Stimulated activated CD8-positive, alpha-beta memory T cell treated with anti-CD3 and anti-CD28 coated beads, Interleukin-12 subunit alpha, Interleukin-12 subunit beta, amount 100 ng/mL, for 4 hours (primary cell): ENCODE measurements at regions not wholly inside any gene's neighbourhood (a gene's known extent, or its start where the extent isn't known, plus 50 kb on each side); places are given as distances from the start of the nearest gene placed in this dataset.
"Not testable (repeated sequence)": the region's sequence is repeated elsewhere in the genome, so short reads cannot be mapped to it uniquely, and the experiment has no call there.

Source experiments
- DNase-seq: peaks from one replicate; pipeline ENCODE4 v3.0.0-alpha.2; 2020; ENCODE audit warnings: low read depth

DNA sequence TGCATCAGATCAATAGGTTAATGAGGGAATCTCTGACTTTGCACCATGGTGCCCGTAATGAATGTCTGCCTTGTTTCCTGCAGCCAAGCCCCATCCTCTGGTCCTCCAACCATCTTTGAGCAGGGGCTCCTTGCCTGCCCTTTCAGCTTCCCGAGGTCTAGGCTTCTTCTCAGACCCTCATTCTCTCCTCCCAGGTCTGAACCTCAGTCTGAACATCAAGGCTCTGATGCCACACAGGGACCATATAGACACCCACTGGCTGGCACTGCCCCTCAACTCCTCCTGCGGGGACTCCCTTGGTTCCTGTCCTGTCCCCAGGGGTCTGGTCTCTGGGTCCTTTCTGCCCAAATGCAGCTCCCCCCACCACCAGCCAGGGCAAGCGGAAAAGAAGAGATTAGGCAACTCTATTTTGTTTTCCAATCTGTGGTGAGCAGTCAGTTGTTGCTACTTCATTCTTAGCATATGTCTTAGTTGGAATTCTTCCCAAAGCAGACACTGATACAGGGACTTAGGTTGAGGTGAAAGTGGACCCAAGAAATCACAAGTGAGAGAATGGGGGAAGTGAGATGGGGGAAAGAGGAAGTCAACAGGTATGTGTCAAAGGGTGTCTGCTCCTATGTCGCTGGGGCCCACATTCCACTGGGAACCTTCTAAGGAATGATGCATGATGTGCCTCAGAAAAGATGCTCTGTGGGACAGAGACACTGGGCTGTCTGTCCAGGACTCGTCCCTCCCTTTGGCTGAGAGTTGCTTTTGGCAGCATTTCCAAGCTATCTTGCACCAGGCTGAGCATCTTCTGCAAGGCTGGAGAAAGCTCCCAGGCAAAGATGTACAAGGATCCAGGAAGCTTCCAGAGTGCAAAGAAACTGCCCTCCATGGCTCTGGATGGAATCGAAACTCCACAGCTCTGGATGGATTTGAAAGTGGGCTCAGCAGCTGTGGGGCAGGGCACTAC lies 1096.5 kb upstream of the TMEM132C start:
- DNase-seq = no peak

DNA sequence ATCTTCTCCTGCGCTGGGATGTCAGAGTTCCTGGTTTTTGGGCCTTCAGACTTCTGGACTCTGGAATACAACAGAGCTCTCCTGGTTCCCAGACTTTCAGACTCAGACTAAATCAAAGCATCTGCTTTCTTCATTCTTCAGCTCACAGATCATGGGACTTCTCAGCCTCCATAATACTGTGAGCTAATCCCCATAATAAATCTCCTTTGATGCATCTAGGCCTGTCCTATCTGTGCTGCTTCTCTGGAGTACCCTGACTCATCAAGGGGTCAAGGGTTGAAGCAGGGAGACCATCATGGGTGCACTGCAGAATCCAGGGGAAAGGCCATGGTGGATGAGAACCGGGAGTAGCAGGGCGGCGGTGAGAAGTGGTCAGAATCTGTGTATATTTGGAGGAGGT lies 1094.1 kb upstream of the TMEM132C start:
- no peak for DNase-seq

DNA sequence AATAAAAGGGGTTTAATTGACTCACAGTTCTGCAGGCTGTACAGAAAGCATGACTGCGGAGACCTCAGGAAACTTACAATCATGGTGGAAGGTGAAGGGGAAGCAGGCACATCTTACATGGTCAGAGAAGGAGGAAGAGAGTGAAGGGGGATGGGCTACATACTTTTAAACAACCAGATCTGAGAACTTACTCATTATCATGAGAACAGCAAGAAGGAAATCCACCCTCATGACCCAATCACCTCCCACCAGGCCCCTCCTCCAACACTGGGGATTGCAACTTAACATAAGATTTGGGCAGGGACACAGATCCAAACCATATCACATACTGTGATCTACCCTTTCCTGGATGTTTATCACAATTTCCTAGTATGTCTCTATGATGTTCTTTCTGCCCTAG lies 1093.0 kb upstream of the TMEM132C start:
- not testable (repeated sequence) for DNase-seq

DNA sequence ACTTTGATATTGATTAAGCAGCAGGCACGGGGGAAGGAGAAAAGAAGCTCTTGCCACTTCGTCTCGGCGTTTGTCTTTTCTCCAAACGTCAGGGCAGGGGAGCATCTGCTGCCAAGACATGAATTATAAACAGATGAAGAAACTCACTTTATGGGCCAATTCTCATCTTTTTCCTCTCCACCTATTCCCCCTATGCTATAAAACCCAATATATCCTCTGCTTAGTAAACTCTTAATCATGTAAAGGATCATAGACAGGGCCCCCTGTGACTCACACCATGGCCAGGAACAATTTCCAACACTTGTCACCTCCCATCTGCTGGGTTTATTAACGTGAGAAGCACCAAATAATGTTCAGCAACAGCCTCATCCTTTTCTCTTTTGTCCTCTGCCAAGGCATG lies 1092.1 kb upstream of the TMEM132C start:
- DNase-seq = no peak

DNA sequence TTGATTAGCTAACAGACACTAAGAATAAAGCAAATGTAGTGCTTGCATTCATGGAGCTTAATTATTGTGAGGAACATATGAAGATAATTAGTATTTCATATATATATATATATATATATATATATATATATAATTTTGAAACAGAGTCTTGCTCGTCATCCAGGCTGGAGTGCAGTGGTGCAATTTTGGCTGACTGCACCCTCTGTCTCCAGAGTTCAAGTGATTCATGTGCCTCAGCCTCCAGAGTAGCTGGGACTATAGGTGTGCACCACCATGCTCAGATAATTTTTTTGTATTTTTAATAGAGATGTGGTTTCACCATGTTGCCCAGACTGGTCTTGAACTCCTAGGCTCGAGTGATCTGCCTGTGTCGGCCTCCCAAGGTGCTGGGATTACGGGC lies 1091.6 kb upstream of the TMEM132C start:
- no peak for DNase-seq

DNA sequence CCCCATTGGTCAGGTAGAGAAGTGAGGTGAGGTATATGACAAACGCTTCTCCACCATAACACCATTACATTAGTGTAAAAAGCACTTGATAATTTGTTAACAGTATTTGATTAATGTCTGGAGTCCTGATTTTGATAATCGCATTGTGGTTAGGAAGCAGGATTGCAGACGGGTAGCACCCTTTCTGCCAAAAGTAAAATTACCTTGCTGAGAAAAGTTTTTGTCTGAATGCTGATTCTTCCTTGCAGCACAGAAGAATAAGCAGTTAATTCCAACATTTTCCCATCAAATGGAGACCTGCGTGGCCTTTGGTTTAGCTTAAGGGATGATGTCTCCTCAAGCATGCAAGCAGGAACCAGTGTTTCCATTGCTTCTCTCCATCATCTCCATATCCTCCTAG lies 1090.2 kb upstream of the TMEM132C start:
- DNase-seq = no peak

DNA sequence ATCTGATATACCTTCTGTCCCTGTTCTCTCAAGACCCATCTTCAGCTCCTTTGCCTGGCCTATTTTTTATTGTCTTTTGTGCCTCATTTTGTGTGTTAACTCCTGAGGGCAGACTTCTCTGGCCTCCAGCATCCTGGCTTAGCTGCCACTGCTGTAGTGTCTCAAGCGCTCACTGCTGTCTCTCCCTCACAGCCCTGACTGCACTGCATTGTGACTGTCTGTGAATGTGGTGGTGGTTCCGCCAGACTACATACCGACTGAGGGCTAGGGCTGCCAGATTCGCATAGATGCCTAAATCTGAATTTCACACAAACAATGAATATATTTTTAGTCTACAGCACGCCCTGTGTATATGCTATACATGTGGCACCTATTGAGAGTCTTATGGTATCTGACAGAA lies 1088.9 kb upstream of the TMEM132C start:
- no peak for DNase-seq

DNA sequence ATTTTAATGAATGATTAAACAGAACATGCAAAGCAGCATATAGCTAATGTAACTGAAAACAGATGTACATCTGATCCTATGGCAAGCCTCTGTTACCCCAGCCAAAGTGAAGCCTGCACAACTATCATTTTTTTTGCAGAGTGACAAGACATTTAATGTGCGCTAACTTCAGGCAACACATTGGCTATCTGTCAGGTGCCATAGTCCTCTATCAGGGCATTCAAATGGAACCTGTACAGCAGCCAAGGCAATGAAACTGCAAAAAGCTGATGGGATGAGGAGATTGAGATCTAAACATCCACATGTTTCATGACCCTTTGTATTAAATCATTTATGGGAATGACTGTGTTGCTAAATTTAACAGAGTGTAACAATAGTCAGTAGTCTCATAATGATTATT lies 1088.5 kb upstream of the TMEM132C start:
- DNase-seq = no peak

DNA sequence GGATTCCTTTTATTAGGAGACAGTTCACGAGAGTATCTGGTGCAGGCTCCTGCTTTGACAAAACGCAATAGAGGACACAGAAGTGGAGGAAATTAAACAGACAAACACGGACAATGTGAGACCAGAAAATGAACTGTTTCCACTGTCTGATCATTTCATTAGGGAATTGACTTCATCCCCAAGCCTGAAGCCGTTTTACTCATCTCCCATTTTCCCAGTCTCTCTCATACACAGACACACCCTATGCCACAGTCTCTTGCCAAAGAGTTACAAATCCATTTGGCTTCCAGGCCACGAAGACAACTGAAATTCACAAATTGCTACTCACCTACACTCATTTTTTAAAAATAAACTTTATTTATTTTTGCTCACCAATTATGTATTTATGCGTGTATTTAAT lies 1087.8 kb upstream of the TMEM132C start:
- DNase-seq = no peak

DNA sequence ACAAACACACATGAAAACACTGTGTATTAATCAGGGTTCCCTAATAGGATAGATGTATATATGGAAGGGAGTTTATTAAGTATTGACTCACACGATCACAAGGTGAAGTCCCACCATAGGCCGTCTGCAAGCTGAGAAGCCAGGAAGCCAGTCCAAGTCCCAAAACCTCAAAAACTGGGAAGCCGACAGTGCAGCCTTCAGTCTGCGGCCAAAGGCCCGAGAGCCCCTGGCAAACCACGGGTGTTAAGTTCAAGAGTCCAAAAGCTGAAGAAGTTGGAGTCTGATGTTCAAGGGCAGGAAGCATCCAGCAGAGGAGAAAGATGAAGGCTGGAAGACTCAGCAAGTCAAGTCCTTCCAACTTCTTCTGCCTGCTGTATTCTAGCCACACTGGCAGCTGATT lies 1085.0 kb upstream of the TMEM132C start:
- no peak for DNase-seq

DNA sequence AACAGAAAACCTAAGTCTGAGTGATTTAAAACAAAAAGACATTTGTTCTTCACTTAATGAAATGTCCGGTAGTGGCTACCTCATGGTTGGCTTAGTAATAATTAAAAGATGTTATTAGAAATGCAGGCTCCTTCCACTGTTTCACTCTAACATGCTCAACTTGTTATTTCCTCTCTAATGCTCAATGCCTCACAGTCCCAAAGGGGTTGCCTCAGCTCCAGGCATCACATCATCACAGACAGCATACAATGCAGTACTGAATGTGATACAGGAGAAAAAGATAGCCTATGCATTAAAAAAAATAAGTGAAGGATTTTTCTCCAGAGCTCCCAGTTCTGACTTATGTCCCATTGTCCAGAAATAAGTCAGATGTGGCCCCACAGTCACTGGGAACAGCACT lies 1077.0 kb upstream of the TMEM132C start:
- DNase-seq = no peak

DNA sequence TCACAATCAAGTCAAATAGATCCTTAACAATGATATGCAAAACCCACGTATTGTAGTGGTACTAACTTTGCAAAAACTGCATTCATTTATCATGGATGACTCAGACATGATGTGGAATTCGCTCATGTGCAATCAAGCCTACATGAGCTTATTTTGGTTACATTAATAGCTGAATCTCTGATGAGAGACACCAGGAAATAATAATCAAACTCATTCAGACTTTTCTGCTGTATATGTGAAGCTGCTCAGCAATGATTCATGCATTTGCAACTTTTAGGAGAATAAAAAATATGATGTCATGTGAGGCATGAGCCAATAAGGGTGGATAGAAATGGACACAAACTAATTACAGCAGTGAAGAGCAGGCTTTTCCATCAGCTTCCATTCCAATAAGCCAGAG lies 1075.8 kb upstream of the TMEM132C start:
- DNase-seq = no peak

DNA sequence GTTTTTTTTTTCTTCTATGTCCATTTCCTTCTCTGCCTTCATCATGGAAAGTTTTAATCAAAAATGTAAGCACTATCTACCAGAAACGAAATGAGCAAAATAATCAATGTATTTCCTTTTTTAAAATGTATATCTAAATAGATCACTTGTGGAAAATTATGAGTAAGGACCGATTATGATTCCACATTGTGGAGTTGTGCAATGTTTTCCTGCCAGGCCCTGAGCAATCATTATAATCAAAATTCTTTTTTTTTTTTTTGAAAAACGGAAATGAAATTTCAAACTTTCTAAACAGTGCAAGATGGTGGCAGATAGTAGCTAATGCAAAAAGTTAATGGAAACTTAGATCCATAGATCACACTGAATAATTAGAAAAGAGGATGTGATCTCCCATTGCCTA lies 1074.6 kb upstream of the TMEM132C start:
- no peak for DNase-seq

DNA sequence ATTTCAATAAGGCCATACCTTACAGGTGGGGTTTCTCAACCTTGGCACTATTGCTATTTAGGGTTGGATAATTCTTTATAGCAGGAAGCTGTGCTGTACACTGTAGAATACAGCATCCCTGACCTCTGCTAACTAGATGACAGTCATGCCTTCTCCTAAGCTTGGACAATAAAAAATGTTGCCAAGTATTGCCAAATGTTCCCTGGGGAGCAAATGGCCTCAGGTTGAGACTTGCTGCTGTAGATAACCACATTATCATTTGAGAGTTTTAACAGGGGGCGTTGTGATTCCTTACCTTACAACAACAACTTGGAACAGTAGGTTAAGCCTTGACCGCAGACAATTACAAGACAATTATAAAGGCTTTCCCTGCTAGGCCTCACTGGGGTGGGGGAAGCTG lies 1073.6 kb upstream of the TMEM132C start:
- no peak for DNase-seq

DNA sequence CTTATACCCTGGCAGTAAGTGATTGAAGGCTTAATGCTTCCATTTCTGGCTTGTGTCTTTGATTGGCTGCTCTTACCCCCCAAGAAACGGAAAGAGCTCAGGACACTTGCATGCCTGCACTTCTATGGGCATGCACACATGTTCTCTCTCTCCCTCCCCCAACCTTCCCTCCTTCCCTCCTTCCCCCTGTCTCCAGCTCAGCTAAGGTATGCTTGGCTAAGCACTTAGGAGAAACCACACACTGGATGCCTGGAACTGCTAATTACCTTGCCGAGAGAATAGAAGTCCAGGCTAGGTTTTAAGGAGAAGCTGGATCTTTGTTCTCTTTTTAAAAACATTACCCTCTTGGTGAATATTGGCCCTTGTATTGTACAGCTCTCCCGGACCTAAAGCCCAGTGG lies 1072.8 kb upstream of the TMEM132C start:
- DNase-seq = no peak

DNA sequence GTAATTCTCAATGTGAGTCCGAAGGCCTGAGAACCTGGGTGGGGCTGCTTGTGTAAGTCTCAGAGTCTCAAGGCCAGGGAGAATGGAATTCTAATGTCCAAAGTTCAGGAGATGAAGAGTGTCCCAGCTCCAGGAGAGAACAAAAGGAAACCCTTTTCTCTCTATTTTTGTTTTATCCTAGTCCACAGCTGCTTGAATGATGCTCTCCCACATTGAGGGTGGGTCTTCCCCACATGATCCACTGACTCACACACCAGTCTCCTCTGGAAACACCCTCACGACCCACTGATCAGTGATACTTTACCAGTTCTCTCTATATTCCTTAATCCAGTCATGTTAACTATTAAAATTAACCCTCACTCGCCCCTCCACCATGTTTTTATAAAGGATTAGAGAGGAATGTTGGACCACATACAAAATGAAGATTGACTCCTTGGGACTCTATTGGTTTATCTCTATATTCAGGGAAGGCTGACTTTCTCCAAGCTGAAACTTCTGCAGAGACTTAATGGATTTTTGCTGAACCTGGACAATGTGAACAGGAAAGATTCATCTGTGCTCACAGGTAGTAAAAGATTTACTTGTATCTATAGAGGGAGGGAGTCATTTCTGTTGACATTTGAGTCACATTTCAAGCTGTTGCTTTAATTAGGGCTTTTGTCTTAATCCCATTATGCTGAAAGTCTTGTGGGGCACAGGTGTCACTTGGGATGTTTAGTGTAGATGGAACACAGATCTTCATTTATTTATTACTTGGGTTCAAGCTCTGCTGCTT lies 1061.0 kb upstream of the TMEM132C start:
- DNase-seq = no peak

DNA sequence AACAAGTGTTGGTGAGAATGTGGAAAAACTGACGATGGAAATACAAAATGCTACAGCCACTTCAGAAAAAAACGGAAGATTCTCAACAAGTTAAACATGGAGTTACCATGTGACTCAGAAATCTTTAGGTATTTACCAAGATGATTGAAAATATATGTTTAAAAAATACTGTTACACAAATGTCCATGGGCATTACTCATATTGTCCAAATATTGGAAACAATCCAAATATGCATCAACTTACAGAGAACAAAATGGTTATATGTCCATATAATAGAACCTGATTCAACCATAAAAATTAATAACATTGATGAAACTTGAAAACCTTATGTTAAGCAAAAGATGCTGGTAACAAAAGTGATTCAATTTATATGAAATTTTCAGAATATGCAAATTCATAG lies 1057.7 kb upstream of the TMEM132C start:
- no peak for DNase-seq

DNA sequence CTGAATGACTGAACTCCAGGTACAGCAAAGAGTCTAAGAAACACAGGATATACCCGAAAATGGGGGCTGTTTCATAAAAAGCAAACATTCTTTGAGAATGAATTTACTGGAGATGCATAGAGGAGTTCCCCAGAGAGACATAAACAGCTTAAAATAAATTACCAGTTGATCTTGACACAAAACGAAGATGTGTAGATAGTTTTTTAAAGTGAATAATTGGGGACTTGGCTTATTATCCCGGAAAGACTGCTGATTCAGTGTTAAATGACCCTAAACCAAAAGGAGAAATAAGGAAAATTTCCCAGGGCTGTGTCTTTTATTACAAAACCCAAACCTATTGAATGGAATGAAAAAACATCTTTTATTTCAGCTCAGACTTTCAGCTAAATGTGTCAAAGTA lies 1052.8 kb upstream of the TMEM132C start:
- DNase-seq = no peak

DNA sequence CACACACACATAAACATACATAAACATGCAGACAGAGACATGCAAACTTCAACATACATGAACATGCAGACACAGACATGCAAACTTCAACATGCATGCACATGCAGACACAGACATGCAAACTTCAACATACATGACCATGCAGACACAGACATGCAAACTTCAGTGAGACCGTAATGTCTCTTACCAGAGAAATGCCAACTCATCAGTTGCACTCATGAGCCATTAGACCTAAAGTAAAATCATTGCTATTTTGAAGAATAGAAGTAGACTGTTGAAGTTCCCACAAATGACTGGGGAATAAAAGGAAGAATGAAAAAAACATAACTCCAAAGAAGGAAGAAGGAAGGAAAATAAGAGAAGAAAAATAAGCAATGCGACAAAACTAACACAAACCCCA lies 1044.0 kb upstream of the TMEM132C start:
- no peak for DNase-seq

DNA sequence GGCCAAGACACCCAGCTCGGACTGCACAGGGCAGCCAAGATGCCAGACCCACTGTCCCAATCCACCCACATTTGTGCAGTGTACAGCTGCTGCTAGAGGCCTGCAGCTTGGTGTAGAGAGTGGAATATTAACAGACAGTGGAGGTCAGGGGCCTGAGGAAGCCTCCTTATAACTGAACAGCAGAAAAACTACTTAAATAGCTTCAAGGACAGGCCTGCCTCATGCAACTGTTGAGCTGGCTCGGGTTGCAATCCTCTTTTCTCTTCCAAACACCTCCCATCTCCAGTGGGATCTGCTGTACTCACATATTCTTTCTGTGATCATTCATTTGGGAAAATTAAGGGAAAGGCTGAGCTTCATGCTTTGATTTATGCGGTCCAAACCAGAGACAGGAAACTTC lies 1043.2 kb upstream of the TMEM132C start:
- DNase-seq = no peak

DNA sequence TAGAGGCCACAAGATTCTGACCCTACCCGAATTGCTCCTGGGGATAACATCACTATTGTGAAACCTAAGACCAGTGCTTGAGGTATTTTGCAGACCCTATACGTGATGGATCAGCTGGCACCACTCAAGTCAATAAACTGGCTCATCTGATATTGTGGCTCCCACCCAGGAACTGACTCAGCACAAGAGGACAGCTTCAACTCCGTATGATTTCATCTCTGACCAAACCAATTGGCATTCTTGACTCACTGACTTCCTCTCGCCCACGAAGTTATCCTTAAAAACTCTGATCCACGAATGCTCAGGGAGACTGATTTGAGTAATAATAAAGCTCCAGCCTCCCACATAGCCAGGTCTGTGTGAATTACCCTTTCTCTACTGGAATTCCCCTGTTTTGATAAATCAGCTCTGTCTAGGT lies 1036.1 kb upstream of the TMEM132C start:
- DNase-seq = no peak

DNA sequence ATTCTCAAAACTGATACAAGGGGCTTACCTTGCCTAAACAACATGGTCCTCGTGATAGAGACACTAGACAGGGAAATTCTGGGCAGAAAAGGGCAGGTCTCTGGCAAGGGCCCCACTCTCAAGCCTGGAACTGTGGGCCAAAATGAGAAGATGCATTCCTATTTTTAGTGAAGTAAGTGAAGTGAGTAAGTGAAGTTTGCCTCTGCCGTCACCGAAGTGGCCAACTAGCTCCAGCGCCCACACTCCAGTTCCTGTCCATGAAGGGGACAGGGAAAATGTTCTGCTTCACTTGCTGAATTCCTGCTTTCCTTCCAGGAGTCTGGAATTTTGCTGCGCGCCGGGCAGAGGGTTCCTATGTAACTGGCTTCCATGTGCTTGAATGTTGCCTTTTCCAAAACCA lies 1035.6 kb upstream of the TMEM132C start:
- DNase-seq = no peak

DNA sequence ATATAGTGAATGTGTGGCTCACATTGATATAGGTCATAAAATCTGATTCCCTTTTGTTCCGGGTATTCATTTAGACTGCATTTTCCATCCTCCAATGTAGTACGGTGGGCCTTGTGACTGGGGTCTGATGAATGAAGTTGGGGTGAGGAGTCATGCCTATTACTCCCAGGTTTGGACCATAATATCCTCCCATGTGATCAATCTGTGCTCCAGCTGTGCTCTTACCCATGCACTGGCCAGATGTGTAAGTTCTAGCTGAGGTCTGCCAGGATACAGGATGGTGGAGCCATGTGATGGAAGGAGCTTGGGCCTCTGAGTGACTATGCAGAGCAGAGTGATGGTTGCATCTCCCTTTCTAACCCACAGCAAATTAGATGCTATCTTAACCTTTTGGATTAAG lies 1034.0 kb upstream of the TMEM132C start:
- no peak for DNase-seq
